ENCODE measurements at regions not wholly inside any gene's neighbourhood (a gene's known extent, or its start where the extent isn't known, plus 50 kb on each side); places are given as distances from the start of the nearest gene placed in this dataset.

GRCh38 chr18:39786477-39786876 lies 2168.6 kb upstream of the PIK3C3 start:
- no peaks in the 10 kb centered on the region for H3K4me1 ChIP-seq (ENCODE audit: low read depth, poor library complexity, severe bottlenecking)
- H3K4me2 ChIP-seq, result no peak overlapping the region
- no peak overlapping the region for H3K9ac ChIP-seq
- H3K4me3 ChIP-seq (IDR thresholded peaks at IDR 0.05; ENCODE audit: insufficient read depth, low read depth, low read length), result no peak overlapping the region
- H3K27ac ChIP-seq, result no peak overlapping the region
- no peaks in the 10 kb centered on the region for H3K27me3 ChIP-seq (ENCODE audit: insufficient read depth, low read depth)
- H2AFZ ChIP-seq (ENCODE audit: low read depth), result no peak overlapping the region
- TF ChIP-seq, protein P1, sequence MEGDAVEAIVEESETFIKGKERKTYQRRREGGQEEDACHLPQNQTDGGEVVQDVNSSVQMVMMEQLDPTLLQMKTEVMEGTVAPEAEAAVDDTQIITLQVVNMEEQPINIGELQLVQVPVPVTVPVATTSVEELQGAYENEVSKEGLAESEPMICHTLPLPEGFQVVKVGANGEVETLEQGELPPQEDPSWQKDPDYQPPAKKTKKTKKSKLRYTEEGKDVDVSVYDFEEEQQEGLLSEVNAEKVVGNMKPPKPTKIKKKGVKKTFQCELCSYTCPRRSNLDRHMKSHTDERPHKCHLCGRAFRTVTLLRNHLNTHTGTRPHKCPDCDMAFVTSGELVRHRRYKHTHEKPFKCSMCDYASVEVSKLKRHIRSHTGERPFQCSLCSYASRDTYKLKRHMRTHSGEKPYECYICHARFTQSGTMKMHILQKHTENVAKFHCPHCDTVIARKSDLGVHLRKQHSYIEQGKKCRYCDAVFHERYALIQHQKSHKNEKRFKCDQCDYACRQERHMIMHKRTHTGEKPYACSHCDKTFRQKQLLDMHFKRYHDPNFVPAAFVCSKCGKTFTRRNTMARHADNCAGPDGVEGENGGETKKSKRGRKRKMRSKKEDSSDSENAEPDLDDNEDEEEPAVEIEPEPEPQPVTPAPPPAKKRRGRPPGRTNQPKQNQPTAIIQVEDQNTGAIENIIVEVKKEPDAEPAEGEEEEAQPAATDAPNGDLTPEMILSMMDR (conservative IDR thresholded peaks at IDR 0.05; ENCODE audit: low read depth, low read length), result no peak
- no peaks in the 10 kb centered on the region for H4K20me1 ChIP-seq (ENCODE audit: insufficient read depth)
- H3K36me3 ChIP-seq (ENCODE audit: insufficient read depth), result no peaks in the 10 kb centered on the region
- H3K79me2 ChIP-seq (ENCODE audit: insufficient read depth, low read depth), result no peaks in the 10 kb centered on the region

GRCh38 chr18:39784541-39784940 lies 2170.5 kb upstream of the PIK3C3 start:
- Histone ChIP-seq H3K79me2 (ENCODE audit: insufficient read depth, low read depth) (no peaks in the 10 kb centered on the region), H3K27ac (no peak overlapping the region), H2AFZ (ENCODE audit: low read depth) (no peak overlapping the region), H3K4me1 (ENCODE audit: low read depth, poor library complexity, severe bottlenecking) (no peaks in the 10 kb centered on the region), H3K27me3 (ENCODE audit: insufficient read depth, low read depth) (no peaks in the 10 kb centered on the region), H3K36me3 (ENCODE audit: insufficient read depth) (no peaks in the 10 kb centered on the region), H3K4me2 (no peak overlapping the region), H3K4me3 (IDR thresholded peaks at IDR 0.05; ENCODE audit: insufficient read depth, low read depth, low read length) (no peak overlapping the region), H4K20me1 (ENCODE audit: insufficient read depth) (no peaks in the 10 kb centered on the region), H3K9ac (no peak overlapping the region)
- TF ChIP-seq, protein P1 (conservative IDR thresholded peaks at IDR 0.05; ENCODE audit: low read depth, low read length), result no peak

- no peaks in the 10 kb centered on the region for H3K4me1 ChIP-seq (ENCODE audit: low read depth, poor library complexity, severe bottlenecking)
- no peak overlapping the region for H3K27ac ChIP-seq
- no peak overlapping the region for H3K9ac ChIP-seq
- H3K27me3 ChIP-seq (ENCODE audit: insufficient read depth, low read depth), result no peaks in the 10 kb centered on the region
- H3K4me3 ChIP-seq (IDR thresholded peaks at IDR 0.05; ENCODE audit: insufficient read depth, low read depth, low read length), result no peak overlapping the region
- TF ChIP-seq, protein P1 (conservative IDR thresholded peaks at IDR 0.05; ENCODE audit: low read depth, low read length), result no peak
- no peaks in the 10 kb centered on the region for H3K36me3 ChIP-seq (ENCODE audit: insufficient read depth)
- no peaks in the 10 kb centered on the region for H4K20me1 ChIP-seq (ENCODE audit: insufficient read depth)
- no peak overlapping the region for H3K4me2 ChIP-seq
- no peak overlapping the region for H2AFZ ChIP-seq (ENCODE audit: low read depth)
- H3K79me2 ChIP-seq (ENCODE audit: insufficient read depth, low read depth), result no peaks in the 10 kb centered on the region
These were observed 2173.5 kb upstream of the PIK3C3 start for GRCh38 chr18:39781565-39781964.

GRCh38 chr18:39780774-39781173 lies 2174.3 kb upstream of the PIK3C3 start:
- Histone ChIP-seq H3K4me2 (no peak overlapping the region), H3K27ac (no peak overlapping the region), H3K4me1 (ENCODE audit: low read depth, poor library complexity, severe bottlenecking) (no peaks in the 10 kb centered on the region), H3K79me2 (ENCODE audit: insufficient read depth, low read depth) (no peaks in the 10 kb centered on the region), H3K36me3 (ENCODE audit: insufficient read depth) (no peaks in the 10 kb centered on the region), H2AFZ (ENCODE audit: low read depth) (no peak overlapping the region), H3K9ac (no peak overlapping the region), H3K4me3 (IDR thresholded peaks at IDR 0.05; ENCODE audit: insufficient read depth, low read depth, low read length) (no peak overlapping the region), H4K20me1 (ENCODE audit: insufficient read depth) (no peaks in the 10 kb centered on the region), H3K27me3 (ENCODE audit: insufficient read depth, low read depth) (no peaks in the 10 kb centered on the region)
- TF ChIP-seq, protein P1 (conservative IDR thresholded peaks at IDR 0.05; ENCODE audit: low read depth, low read length), result no peak
